ENCODE measurements at regions not wholly inside any gene's neighbourhood (a gene's known extent, or its start where the extent isn't known, plus 50 kb on each side); places are given as distances from the start of the nearest gene placed in this dataset.

- no peak for TF ChIP-seq POLR2A (IDR thresholded peaks at IDR 0.05; ENCODE audit: low read depth, low read length)
- TF ChIP-seq POLR2AphosphoS5 (IDR thresholded peaks at IDR 0.05; ENCODE audit: low read depth, low read length) = no peak
- TF ChIP-seq TAF1 (IDR thresholded peaks at IDR 0.05; ENCODE audit: low read depth, low read length) = no peak
- TF ChIP-seq PAX5 (IDR thresholded peaks at IDR 0.05; ENCODE audit: insufficient read depth, low read length, severe bottlenecking) = no peak
- no peak for TF ChIP-seq POU2F2 (IDR thresholded peaks at IDR 0.05; ENCODE audit: low read depth, low read length)
Measured at GRCh38 chr1:38600905-38601304, 258.7 kb downstream of the RRAGC start.

Measured in GM12891 (cell line).